ENCODE measurements at regions not wholly inside any gene's neighbourhood (a gene's known extent, or its start where the extent isn't known, plus 50 kb on each side); places are given as distances from the start of the nearest gene placed in this dataset.
"Not testable (repeated sequence)": the region's sequence is repeated elsewhere in the genome, so short reads cannot be mapped to it uniquely, and the experiment has no call there.

- no peak for DNase-seq
These were observed 174.0 kb upstream of the IL12B start for GRCh38 chr5:159504106-159504856.

DNA sequence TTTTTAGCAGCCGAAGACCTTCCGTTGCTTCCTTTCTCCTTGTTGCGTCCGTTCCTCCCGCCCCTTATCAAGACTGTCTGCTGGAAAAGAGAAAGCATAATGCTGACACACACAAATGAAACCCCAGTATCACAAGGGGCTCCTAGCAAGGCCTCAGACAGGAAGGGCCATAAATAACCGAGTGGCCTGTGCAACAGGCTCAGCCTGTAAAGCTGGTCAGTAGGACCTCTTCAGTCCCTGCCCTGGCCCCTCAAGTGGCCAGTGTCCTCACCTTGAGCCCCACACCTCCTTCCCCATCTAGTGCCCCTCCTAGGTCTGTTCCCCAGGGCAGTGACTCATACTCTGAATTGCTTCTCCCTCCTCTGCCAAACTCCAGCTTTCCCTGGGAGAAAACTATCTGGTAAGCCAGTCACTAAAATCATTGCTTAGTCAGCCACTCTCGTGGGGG lies 174.6 kb upstream of the IL12B start:
- DNase-seq, result no peak

GRCh38 chr5:159507055-159507454 lies 176.8 kb upstream of the IL12B start:
- DNase-seq, result no peak

GRCh38 chr5:159507661-159508060 lies 177.4 kb upstream of the IL12B start:
- DNase-seq, result no peak

DNA sequence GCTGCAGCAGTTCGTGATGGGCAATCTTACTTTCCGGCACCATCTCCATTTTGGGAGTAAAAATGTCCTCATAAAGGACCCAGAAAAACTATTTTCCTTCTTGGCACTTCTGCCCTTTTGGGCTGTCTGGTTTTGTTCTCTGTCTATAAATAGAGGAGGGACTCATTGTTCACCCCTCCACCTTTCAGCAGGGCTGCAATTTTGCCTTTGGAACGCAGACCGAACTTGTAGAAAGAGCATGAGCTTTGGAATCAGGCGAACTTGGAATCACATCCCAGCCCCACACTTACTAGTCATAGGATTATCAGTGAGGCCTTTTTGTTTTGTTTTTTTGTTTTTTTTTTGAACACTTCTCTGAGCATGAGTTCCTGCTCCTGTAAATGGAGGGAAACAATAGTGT lies 178.1 kb upstream of the IL12B start:
- DNase-seq, result no peak

DNA sequence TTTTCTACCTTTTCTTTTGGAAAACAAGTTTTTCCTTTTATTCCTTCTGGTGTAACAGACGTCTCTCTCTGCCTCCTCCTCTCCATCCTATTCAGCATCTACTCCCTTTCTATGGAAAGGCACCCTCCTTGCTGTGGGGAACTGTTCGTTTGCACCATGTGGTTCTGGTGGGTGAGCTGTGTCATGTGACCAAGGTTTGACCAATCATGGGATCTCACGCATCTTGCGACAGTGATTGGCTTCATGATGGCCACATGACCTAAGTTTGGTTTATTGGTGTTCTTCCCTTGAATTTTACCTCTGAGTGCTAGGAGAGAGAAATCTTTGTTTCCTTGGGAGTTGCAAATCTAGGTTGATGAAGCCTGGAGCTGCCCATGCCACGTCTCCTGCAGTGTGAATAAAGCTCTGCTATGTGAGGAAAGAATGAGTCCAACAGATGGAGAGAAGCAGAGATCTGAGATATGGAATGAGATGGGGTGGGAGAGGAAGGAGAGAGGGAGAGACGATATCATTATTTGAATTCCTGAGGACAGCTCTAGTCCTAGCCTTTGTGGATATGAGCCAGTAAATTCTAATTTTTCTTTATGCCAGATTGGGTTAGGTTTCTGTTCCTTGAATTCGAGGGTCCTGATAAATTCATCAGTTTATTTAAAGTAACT lies 178.8 kb upstream of the IL12B start:
- no peak for DNase-seq

GRCh38 chr5:159510282-159510681 lies 180.0 kb upstream of the IL12B start:
- no peak for DNase-seq

DNA sequence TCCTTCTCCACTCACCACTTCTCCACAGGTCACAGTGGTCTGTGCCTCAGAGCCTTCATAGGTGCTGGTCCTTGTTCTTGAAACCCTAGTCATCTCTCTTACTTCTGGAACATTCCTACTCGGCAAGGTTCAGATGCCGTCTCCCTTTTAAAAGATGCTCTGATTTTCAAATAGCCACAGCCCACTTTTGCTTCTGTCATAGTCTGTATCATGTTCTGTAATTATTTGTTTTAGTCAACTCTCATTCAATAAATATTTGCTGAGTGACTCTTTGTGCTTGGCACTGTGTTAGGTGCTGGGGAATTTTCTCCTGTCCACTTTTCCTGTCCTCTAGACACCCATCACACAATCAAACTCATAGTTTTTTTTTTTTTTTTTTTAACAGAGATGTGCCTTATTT lies 181.3 kb upstream of the IL12B start:
- DNase-seq, result no peak

DNA sequence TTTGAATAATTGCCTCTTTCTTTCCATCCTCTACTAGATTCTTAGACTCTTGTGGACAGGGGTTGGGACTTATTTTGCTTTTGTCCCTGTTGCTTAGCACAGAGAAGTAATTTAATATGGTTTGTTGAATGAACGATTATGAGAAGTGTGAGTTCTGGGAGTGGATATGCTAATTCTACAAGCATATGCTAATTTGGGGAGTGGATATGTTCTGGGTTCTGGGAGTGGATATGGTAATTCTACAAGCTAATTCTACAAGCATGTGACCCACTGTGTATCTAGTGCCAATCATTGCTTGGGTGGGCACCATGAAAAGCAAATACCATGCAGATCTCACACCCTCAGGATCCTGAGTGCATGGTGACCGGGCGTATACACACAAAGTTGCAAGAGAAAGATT lies 181.8 kb upstream of the IL12B start:
- DNase-seq, result no peak

GRCh38 chr5:159514229-159514810 lies 184.0 kb upstream of the IL12B start:
- DNase-seq, result no peak

GRCh38 chr5:159515197-159515596 lies 184.9 kb upstream of the IL12B start:
- DNase-seq, result no peak

DNA sequence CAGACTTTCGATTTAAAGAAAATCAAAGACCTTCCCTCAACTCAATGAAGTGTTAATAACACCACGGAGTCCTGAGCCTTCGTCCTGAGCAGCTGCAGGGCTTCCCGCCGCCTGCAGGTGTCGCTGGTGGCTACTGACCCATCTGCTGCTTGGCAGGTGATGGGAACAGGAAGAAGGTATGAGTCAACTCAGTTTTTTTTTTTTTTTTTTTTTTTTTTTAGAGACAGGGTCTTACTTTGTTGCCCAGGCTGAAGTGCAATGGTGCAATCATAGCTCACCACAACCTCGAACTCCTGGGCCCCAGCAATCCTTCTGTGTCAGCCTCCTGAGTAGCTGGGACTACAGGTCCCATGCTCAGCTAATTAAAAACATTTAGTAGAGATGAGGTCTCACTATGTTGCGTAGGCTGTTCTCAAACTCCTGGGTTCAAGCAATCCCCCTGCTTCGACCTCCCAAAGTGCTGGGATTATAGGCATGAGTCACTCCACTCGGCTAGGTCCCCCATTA lies 185.7 kb upstream of the IL12B start:
- no peak for DNase-seq

- no peak for DNase-seq
These were observed 188.1 kb upstream of the IL12B start for GRCh38 chr5:159518371-159518770.

GRCh38 chr5:159519365-159519764 lies 189.1 kb upstream of the IL12B start:
- no peak for DNase-seq

DNA sequence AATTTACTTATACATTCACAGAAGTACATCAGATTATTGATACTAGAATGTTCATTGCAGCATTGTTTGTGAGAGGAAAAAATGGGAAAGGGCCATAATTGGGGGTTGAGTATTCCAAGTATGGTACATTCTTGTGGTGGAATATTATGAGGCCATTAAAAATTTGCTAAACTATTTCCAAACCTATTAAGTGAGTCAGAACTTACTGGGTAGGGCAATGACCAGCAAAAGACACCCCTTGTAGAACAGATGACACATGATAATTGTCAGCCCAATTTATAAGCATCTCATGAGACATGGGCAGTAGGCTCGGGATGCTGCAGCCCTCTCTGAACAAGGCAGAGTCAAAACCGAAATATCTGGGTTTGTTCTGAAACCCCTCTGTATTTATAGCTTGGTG lies 192.6 kb upstream of the IL12B start:
- no peak for DNase-seq

- not testable (repeated sequence) for DNase-seq
These were observed 194.0 kb upstream of the IL12B start for GRCh38 chr5:159524279-159524678.

DNA sequence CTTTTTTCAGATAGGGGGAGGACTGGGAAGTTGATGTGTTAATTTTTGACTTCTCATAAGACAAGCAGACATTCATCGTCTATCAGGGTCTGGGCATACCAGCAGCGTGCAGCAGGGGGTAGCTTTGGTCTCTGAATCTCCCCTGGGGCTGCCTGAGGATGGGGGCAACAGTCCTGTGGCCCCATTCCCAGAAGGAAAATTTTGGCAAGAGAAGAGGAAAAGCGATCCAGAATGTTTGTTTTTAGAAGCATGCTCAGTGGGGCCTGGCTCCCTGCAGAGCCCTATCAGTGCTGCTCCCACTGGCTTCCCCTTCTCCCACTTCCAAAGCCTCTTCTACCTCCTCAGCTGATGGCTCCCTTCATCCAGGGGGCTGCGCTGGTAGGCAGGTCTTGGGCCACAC lies 194.8 kb upstream of the IL12B start:
- no peak for DNase-seq

- no peak for DNase-seq
These were observed 197.4 kb upstream of the IL12B start for GRCh38 chr5:159527546-159528254.

DNA sequence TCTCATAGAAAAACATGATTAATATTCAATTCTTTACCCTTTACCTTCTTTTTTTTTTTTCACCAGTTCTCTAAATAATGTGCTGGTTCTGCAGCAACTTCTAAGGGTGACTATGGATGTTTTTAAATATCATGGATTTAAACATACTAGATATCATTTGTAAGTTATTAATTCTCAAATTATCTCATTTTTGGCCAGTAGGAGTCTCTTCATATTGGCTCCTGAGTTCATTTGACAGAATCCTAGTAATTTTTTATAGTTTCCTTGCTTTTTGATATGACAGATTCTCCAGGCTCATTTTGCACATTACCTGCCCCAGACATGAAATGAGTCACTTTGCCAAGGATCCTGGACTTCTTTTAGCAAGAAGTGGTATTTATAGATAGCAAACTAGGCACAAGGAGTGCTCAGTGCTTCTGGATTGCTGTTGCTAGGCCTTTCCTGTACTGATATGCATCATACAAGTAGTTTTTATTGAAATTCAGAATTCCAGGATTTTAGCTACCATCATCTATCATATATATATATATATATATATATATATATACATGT lies 201.3 kb upstream of the IL12B start:
- no peak for DNase-seq

DNA sequence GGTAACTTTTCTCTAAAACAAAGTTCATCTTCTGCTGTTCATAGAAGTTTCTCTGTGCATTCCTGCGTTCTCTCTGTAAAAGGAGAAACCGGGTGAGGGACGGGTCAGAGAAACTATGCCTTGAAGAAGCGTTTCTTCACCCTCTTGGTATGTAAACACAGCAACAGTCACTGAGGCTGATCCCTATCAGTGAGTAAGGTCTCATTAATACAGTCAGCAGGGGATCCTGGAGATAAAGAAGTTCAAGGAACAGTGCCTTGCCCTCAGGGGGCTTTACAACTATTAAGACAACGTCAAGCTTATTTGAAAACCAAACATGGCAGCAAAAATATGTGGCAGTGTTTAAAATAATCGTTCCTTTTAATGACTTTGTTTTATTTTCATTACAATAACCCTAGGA lies 202.9 kb upstream of the IL12B start:
- no peak for DNase-seq

- no peak for DNase-seq
These were observed 205.9 kb upstream of the IL12B start for GRCh38 chr5:159536166-159536565.

DNA sequence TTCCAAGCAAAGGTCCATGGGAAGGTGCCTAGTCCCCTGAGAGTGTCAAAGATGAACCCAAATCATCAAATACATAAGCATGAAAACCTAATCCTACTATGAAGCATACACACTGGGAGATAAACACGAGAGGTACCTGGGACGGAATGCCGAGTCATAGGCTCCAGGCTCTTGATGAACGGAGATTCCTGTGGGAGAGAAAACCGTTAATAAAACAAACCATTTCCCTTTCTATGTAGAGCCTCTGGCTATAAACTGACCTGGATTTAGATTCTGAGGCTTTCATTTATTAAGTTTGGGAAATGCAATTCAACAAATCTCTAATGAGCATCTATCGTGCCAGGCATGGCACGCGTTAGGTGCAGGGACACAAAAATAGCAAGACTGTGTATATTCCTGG lies 206.4 kb upstream of the IL12B start:
- DNase-seq, result no peak

- DNase-seq, result no peak
These were observed 209.4 kb upstream of the IL12B start for GRCh38 chr5:159539678-159540077.

Measured in COR-L47 (cell line).